ENCODE measurements at regions not wholly inside any gene's neighbourhood (a gene's known extent, or its start where the extent isn't known, plus 50 kb on each side); places are given as distances from the start of the nearest gene placed in this dataset.

- Histone ChIP-seq H3K4me3 (no peak overlapping the region), H3K36me3 (no peaks in the 10 kb centered on the region), H3K27me3 (no peaks in the 10 kb centered on the region), H3K27ac (no peak overlapping the region), H3K9me3 (no peaks in the 10 kb centered on the region), H3K4me1 (no peaks in the 10 kb centered on the region)
- ATAC-seq (no peak), DNase-seq (no peak)
- TF ChIP-seq CTCF (IDR thresholded peaks at IDR 0.05) = no peak
- intact Hi-C loops (cut with DNase I) = no loop called here
- WGBS, 2 donors = 66 to 77% methylated on average over 1 of the region's 1 CpG
These were observed 258.5 kb downstream of the PABPC4L start for GRCh38 chr4:133943081-133943480.

GRCh38 chr4:133938061-133938460 is 263.5 kb downstream of the PABPC4L start:
- no peak overlapping the region for H3K4me3 ChIP-seq
- intact Hi-C loops (cut with DNase I) = no loop called here
- no peak for TF ChIP-seq CTCF (IDR thresholded peaks at IDR 0.05)

GRCh38 chr4:133929531-133930239 is 271.9 kb downstream of the PABPC4L start:
- no peak for ATAC-seq
- H3K27ac ChIP-seq = no peak overlapping the region

More at GRCh38 chr4:133938061-133938460, 263.5 kb downstream of the PABPC4L start:
- no peak for ATAC-seq
- no peaks in the 10 kb centered on the region for H3K9me3 ChIP-seq
- H3K27me3 ChIP-seq = no peaks in the 10 kb centered on the region
- no peak for DNase-seq
- no peaks in the 10 kb centered on the region for H3K36me3 ChIP-seq
- no peak overlapping the region for H3K27ac ChIP-seq
- no peaks in the 10 kb centered on the region for H3K4me1 ChIP-seq

More at GRCh38 chr4:133929531-133930239, 271.9 kb downstream of the PABPC4L start:
- no peak for TF ChIP-seq CTCF (IDR thresholded peaks at IDR 0.05)
- DNase-seq = no peak
- H3K36me3 ChIP-seq = no peaks in the 10 kb centered on the region
- intact Hi-C loops (cut with DNase I) = no loop called here
- H3K9me3 ChIP-seq = no peaks in the 10 kb centered on the region
- H3K4me3 ChIP-seq = no peak overlapping the region
- no peaks in the 10 kb centered on the region for H3K4me1 ChIP-seq
- WGBS, 2 donors = 88 to 94% methylated on average over 1 of the region's 1 CpG
- no peaks in the 10 kb centered on the region for H3K27me3 ChIP-seq
